ENCODE measurements at regions not wholly inside any gene's neighbourhood (a gene's known extent, or its start where the extent isn't known, plus 50 kb on each side); places are given as distances from the start of the nearest gene placed in this dataset.

- TF ChIP-seq E2F6 (IDR thresholded peaks at IDR 0.05) (no peak), CTBP2 (IDR thresholded peaks at IDR 0.05; ENCODE audit: borderline replicate concordance, insufficient read depth, insufficient read length, low read length) (no peak), KDM1A (IDR thresholded peaks at IDR 0.05; ENCODE audit: borderline replicate concordance, low read length) (no peak), FOSL1 (IDR thresholded peaks at IDR 0.05; ENCODE audit: insufficient read depth, low read depth, low read length) (no peak), RFX5 (IDR thresholded peaks at IDR 0.05; ENCODE audit: borderline replicate concordance, low read depth, low read length) (no peak), NRF1 (IDR thresholded peaks at IDR 0.05; ENCODE audit: low read depth, low read length) (no peak)
These were observed 131.0 kb upstream of the ITGA1 start (continued) for GRCh38 chr5:52656569-52657246.

Data from H1 (cell line).